HCT116 (cell line): ENCODE measurements at regions not wholly inside any gene's neighbourhood (a gene's known extent, or its start where the extent isn't known, plus 50 kb on each side); places are given as distances from the start of the nearest gene placed in this dataset.

Source experiments
- CTCF ChIP-seq, 3 experiments: fragments of 200-600 bp in 1 of 3; sonication (generic) in 1 of 3; IDR thresholded peaks in 2 of 3; conservative IDR thresholded peaks in 1 of 3; 2 replicates each; pipeline ENCODE4 v1.5.1; 2012 to 2017; ENCODE audit warnings: low read depth in 2 of 3, low read length in 2 of 3, antibody characterized with exemption in 1 of 3, borderline replicate concordance in 1 of 3, control low read depth in 1 of 3, mild to moderate bottlenecking in 1 of 3, mixed read lengths in 1 of 3, mixed run types in 1 of 3, moderate library complexity in 1 of 3; ENCODE audit not compliant: insufficient read depth in 1 of 3
- EGR1 ChIP-seq: IDR thresholded peaks from 2 replicates; pipeline ENCODE4 v1.6.1; 2012; ENCODE audit warnings: low read depth
- JUND ChIP-seq: IDR thresholded peaks from 2 replicates; pipeline ENCODE4 v1.6.1; 2012
- POLR2AphosphoS5 ChIP-seq: IDR thresholded peaks from 2 replicates; pipeline ENCODE4 v1.6.1; 2011; ENCODE audit warnings: mild to moderate bottlenecking, low read depth, low read length, moderate library complexity
- RAD21 ChIP-seq: IDR thresholded peaks from 2 replicates; pipeline ENCODE4 v1.6.1; 2012; ENCODE audit warnings: low read depth, mild to moderate bottlenecking
- TCF7L2 ChIP-seq: IDR thresholded peaks from 2 replicates; pipeline ENCODE4 v1.7.0; 2011; ENCODE audit warnings: borderline replicate concordance, inconsistent platforms; ENCODE audit not compliant: insufficient read depth, insufficient read length; ENCODE audit errors: extremely low read depth
- ZNF274 ChIP-seq: fragments of 200-500 bp; sonication (Bioruptor generic); IDR thresholded peaks from 2 replicates; pipeline ENCODE4 v1.6.1; 2014; ENCODE audit warnings: mild to moderate bottlenecking, low read depth, low read length, inconsistent platforms
- TF ChIP-seq, protein P1 (sequence below): IDR thresholded peaks from 2 replicates; pipeline ENCODE4 v1.6.1; 2012

- TF ChIP-seq CTCF (IDR thresholded peaks at IDR 0.05 in 2 of 3, conservative IDR thresholded peaks at IDR 0.05 in 1 of 3; ENCODE audit: borderline replicate concordance in 1 of 3, insufficient read depth in 1 of 3, low read depth in 2 of 3, low read length in 2 of 3) (peak; percentile 74 to 87 (median 86); a peak in 5 of 6 replicates), RAD21 (peak; percentile 86), JUND (no peak), POLR2AphosphoS5 (peak; percentile 46), ZNF274 (no peak), EGR1 (no peak), TCF7L2 (no peak)
- TF ChIP-seq, protein P1, sequence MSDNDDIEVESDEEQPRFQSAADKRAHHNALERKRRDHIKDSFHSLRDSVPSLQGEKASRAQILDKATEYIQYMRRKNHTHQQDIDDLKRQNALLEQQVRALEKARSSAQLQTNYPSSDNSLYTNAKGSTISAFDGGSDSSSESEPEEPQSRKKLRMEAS = peak; percentile 66; the same call in 1 of the 2 replicates
These were observed 92.7 kb upstream of the GOLGA6L4 start for GRCh38 chr15:84142888-84143337.
